SK-N-SH (cell line): ENCODE measurements at regions not wholly inside any gene's neighbourhood (a gene's known extent, or its start where the extent isn't known, plus 50 kb on each side); places are given as distances from the start of the nearest gene placed in this dataset.

Source experiments
- MEF2A ChIP-seq: IDR thresholded peaks from 2 replicates; pipeline ENCODE4 v1.4.0; 2012; ENCODE audit warnings: low read depth, borderline replicate concordance
- POLR2AphosphoS5 ChIP-seq: IDR thresholded peaks from 2 replicates; pipeline ENCODE4 v1.6.1; 2012; ENCODE audit warnings: low read depth, low read length
- TF ChIP-seq, protein P1 (sequence below): fragments of 200-600 bp; sonication (generic); IDR thresholded peaks from 2 replicates; pipeline ENCODE4 v1.6.1; 2017; ENCODE audit warnings: antibody characterized with exemption, mild to moderate bottlenecking, moderate library complexity
- TF ChIP-seq, protein P2 (sequence below): IDR thresholded peaks from 2 replicates; pipeline ENCODE4 v1.4.0; 2012; ENCODE audit warnings: low read depth

DNA sequence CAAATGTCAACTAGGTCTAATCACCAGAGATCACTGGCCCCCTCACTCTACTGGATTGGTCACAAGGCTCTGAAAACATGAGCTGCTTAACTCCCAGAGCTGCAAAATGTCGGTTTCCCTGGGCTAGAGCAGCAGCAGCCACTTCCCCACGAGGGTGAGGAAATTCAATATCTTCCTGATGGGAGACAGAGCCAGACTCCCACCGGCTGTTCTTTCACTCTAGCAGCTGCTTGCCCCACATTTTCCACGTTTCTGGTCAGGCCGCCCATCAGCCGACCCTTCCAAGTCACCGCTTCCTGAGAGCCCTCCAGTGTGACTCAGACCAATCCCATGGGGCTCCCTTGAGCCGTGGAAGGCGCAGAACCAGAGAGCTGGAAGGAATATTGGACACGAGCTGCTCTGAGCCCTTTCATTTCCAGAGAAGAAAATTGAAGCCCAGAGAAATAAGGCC lies 227.0 kb downstream of the ADAMTS15 start:
- TF ChIP-seq, protein P1, sequence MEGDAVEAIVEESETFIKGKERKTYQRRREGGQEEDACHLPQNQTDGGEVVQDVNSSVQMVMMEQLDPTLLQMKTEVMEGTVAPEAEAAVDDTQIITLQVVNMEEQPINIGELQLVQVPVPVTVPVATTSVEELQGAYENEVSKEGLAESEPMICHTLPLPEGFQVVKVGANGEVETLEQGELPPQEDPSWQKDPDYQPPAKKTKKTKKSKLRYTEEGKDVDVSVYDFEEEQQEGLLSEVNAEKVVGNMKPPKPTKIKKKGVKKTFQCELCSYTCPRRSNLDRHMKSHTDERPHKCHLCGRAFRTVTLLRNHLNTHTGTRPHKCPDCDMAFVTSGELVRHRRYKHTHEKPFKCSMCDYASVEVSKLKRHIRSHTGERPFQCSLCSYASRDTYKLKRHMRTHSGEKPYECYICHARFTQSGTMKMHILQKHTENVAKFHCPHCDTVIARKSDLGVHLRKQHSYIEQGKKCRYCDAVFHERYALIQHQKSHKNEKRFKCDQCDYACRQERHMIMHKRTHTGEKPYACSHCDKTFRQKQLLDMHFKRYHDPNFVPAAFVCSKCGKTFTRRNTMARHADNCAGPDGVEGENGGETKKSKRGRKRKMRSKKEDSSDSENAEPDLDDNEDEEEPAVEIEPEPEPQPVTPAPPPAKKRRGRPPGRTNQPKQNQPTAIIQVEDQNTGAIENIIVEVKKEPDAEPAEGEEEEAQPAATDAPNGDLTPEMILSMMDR = no peak
- no peak for TF ChIP-seq POLR2AphosphoS5
- TF ChIP-seq, protein P2, sequence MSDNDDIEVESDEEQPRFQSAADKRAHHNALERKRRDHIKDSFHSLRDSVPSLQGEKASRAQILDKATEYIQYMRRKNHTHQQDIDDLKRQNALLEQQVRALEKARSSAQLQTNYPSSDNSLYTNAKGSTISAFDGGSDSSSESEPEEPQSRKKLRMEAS = no peak
- TF ChIP-seq MEF2A = no peak
